Lower lobe of right lung (tissue), 2 donors: ENCODE measurements at regions not wholly inside any gene's neighbourhood (a gene's known extent, or its start where the extent isn't known, plus 50 kb on each side); places are given as distances from the start of the nearest gene placed in this dataset.

Source experiments
- ATAC-seq, 2 donors: fragments of 200-7000 bp; cut with Tn5 transposase; one replicate each; pipeline ENCODE4 v1.9.1; 2020 to 2022; ENCODE audit warnings: mild to moderate bottlenecking in 2 of 2, moderate library complexity in 2 of 2
- DNase-seq: peaks from one replicate; pipeline ENCODE4 v3.0.0-alpha.2; 2020
- H3K27ac ChIP-seq: fragments of 200-600 bp; one replicate; pipeline ENCODE4 v1.8.0; 2022
- H3K27me3 ChIP-seq: fragments of 200-600 bp; one replicate; pipeline ENCODE4 v1.8.0; 2022; ENCODE audit warnings: low read depth
- H3K36me3 ChIP-seq: fragments of 200-600 bp; one replicate; pipeline ENCODE4 v1.8.0; 2022; ENCODE audit warnings: mild to moderate bottlenecking
- H3K4me1 ChIP-seq: fragments of 200-600 bp; one replicate; pipeline ENCODE4 v1.8.0; 2022
- H3K4me3 ChIP-seq: fragments of 200-600 bp; one replicate; pipeline ENCODE4 v1.8.0; 2022; ENCODE audit warnings: mild to moderate bottlenecking
- H3K9me3 ChIP-seq: fragments of 200-600 bp; one replicate; pipeline ENCODE4 v1.8.0; 2022
- intact Hi-C: fragments of 100-400 bp; cut with DNase I; formaldehyde crosslinking; loops from one replicate; pipeline ENCODE4 v1.11.0; 2022
- TF ChIP-seq, protein P1 (sequence below): fragments of 200-600 bp; IDR thresholded peaks from one replicate; pipeline ENCODE4 v1.8.0; 2022; ENCODE audit warnings: antibody characterized with exemption, mild to moderate bottlenecking
- donor health status: DM: no; HTN: yes; CAD: no; lungs with severe emphysema.

DNA sequence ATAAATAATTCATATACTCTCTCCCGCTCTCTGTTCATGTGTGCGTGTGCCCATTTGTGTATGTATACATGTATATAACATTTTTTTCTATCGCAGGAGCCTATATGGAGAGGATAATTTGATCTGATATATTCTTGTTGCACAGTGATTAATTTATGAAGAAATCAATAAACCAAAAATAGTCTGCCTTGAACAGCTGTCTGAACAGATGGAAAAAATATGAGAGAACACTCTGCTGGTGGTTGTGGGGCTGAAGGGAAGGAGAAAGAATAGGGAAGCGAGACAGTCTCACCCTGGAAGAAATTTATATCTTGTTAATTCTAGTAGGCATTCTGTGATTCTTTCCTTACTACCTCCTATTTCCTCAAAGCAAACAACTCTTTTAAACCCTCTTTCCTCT is 96.6 kb upstream of the B3GAT2 start:
- peaks cover 3% of the 10 kb centered on the region for H3K27me3 ChIP-seq
- no peak for DNase-seq
- no peak for ATAC-seq
- no peaks in the 10 kb centered on the region for H3K9me3 ChIP-seq
- H3K4me3 ChIP-seq: no peak overlapping the region
- H3K36me3 ChIP-seq: no peaks in the 10 kb centered on the region
- H3K27ac ChIP-seq: no peak overlapping the region
- no peaks in the 10 kb centered on the region for H3K4me1 ChIP-seq
- intact Hi-C loops: no loop called here
- TF ChIP-seq, protein P1, sequence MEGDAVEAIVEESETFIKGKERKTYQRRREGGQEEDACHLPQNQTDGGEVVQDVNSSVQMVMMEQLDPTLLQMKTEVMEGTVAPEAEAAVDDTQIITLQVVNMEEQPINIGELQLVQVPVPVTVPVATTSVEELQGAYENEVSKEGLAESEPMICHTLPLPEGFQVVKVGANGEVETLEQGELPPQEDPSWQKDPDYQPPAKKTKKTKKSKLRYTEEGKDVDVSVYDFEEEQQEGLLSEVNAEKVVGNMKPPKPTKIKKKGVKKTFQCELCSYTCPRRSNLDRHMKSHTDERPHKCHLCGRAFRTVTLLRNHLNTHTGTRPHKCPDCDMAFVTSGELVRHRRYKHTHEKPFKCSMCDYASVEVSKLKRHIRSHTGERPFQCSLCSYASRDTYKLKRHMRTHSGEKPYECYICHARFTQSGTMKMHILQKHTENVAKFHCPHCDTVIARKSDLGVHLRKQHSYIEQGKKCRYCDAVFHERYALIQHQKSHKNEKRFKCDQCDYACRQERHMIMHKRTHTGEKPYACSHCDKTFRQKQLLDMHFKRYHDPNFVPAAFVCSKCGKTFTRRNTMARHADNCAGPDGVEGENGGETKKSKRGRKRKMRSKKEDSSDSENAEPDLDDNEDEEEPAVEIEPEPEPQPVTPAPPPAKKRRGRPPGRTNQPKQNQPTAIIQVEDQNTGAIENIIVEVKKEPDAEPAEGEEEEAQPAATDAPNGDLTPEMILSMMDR: no peak

DNA sequence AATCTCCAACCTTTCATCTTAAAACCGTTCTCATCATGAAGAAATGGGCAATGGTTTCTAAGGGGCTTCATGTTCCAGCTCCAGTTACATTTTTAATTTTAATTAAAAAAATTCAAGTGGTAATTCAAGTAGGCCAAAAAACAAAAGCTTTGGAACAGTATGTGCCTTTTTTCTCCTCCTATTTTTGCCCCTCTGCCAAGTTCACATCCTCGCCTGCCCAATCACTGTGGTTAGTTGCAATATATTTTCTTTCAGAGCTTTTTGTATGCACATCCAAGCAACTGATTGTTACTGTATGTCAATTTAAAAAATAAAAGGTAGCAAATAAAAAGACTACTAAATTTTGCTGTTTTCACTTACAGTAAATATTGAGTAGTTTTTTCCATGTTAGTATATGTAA is 99.8 kb upstream of the B3GAT2 start:
- no peaks in the 10 kb centered on the region for H3K9me3 ChIP-seq
- peaks cover under 1% of the 10 kb centered on the region for H3K27me3 ChIP-seq
- no peak for DNase-seq
- intact Hi-C loops: no loop called here
- H3K4me3 ChIP-seq: no peak overlapping the region
- no peaks in the 10 kb centered on the region for H3K4me1 ChIP-seq
- H3K36me3 ChIP-seq: no peaks in the 10 kb centered on the region
- H3K27ac ChIP-seq: no peak overlapping the region
- ATAC-seq: no peak
- TF ChIP-seq, protein P1: no peak

DNA sequence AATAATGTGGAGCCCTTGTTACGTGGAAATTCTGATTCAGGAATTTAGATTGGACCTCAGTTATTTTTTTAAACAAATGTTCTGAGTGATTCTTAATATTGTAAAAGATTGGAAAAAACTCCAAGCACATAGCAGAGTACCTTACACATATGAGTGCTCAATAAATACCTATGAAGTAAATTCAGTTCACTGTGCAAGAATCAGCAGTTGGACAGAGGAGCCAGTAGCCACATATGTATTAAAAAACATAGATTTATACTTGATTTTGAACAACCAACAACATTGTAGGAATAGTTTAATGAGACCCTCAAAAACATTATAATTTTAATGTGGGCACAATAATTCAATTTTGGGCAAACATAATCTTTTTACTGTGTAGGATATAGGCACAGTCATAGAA is 109.3 kb upstream of the B3GAT2 start:
- Histone ChIP-seq H3K9me3 (no peaks in the 10 kb centered on the region), H3K4me1 (no peaks in the 10 kb centered on the region), H3K27ac (no peak overlapping the region), H3K36me3 (no peaks in the 10 kb centered on the region), H3K27me3 (no peaks in the 10 kb centered on the region), H3K4me3 (no peak overlapping the region)
- intact Hi-C loops: no loop called here
- ATAC-seq: no peak
- DNase-seq: no peak
- TF ChIP-seq, protein P1: no peak

DNA sequence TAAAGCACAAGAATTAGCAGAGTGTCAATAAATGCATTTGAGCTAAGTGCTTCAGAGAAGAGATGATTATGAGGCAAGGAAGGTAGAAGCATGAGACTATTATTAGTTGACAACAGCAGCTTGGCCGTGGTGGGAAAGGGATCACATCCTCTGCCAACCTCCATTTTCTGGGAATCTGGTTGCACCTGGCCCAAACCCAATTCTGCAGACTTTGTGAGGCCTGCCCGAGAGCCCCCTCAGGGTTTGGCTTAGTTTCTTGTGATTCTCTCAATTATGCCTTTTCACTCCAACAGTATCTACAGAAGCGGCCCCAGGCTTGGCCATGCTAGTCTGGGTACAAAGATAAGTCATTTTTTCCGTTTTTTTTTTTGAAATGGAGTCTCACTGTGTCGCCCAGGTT is 111.0 kb upstream of the B3GAT2 start:
- no peaks in the 10 kb centered on the region for H3K4me1 ChIP-seq
- H3K27me3 ChIP-seq: no peaks in the 10 kb centered on the region
- no peak overlapping the region for H3K27ac ChIP-seq
- DNase-seq (no peak), ATAC-seq (no peak)
- intact Hi-C loops: no loop called here
- H3K9me3 ChIP-seq: no peaks in the 10 kb centered on the region
- no peaks in the 10 kb centered on the region for H3K36me3 ChIP-seq
- TF ChIP-seq, protein P1: no peak
- H3K4me3 ChIP-seq: no peak overlapping the region

DNA sequence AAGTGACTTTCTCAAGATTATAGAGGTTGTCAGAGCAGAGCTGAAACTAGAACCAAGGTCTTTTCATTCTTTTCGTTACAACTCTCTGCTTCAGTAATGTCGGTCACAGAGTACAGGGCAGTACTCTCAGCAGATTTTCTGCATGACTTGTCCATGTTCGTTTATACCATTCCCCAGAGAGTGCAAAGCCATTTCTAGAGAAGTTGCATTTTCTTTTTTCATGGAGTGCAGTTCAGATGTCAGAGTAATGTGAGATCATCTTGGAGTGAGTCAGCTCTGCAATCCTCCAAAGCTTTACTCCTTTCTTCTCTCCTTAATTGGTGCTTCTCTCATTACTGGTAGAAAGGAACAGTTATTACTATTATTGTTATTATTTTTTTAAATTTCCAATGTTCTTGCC is 115.6 kb upstream of the B3GAT2 start:
- ATAC-seq (no peak), DNase-seq (no peak)
- no peaks in the 10 kb centered on the region for H3K4me1 ChIP-seq
- H3K9me3 ChIP-seq: peaks cover 1% of the 10 kb centered on the region
- TF ChIP-seq, protein P1: no peak
- intact Hi-C loops: no loop called here
- H3K27ac ChIP-seq: no peak overlapping the region
- H3K36me3 ChIP-seq: no peaks in the 10 kb centered on the region
- H3K27me3 ChIP-seq: no peaks in the 10 kb centered on the region
- H3K4me3 ChIP-seq: no peak overlapping the region

DNA sequence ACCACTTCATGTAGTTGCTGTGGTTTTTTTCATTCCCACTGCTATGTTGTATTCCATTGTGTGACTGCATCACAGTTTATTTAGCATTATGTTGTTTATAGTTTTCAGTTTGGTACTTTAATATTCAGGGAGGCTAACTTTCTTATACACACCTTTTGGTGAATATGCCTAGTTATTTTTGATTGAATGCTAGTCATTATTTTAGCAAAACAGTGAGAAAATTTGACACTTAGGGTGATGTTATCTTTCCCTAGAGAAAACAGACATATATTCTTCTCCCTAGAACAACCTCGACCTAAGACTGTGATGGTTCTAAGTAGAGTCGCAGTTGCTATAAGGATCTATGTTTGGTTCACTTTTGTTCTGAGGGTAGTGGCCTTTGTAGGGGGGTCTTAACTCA is 120.8 kb upstream of the B3GAT2 start:
- Histone ChIP-seq H3K9me3 (peaks cover 6% of the 10 kb centered on the region), H3K27me3 (no peaks in the 10 kb centered on the region), H3K4me1 (peaks cover 12% of the 10 kb centered on the region), H3K4me3 (no peak overlapping the region), H3K36me3 (no peaks in the 10 kb centered on the region), H3K27ac (no peak overlapping the region)
- intact Hi-C loops: no loop called here
- no peak for ATAC-seq
- TF ChIP-seq, protein P1: no peak
- no peak for DNase-seq
